ENCODE measurements at regions not wholly inside any gene's neighbourhood (a gene's known extent, or its start where the extent isn't known, plus 50 kb on each side); places are given as distances from the start of the nearest gene placed in this dataset.

DNA sequence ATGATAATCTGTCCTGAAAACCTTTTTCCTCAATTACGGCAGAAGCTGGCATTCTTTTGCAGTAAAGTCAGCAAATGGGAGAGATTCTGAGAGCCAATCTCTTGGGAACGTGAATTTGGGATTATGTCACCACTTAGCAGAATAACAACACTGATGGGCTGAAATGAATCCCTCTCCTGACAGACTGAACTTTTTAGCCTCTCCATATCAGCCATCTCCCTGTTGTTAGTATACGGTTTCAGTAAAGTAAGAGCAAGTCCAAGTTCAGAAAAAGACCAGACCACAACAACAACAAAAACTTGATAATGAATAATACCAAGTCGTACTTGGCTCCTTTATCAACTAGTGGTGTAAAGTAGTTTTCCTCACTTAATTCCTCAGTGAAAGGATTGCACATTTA is 1048.8 kb downstream of the GATA3 start:
- BruUV-seq (replicated peaks), result no TSS peak

More for the DNA sequence above, 1048.8 kb downstream of the GATA3 start:
- Histone ChIP-seq H3K4me3 (replicated peaks in 1 of 2; ENCODE audit: low read depth in 1 of 2, low read length in 2 of 2) (no peak overlapping the region), H3K4me1 (ENCODE audit: control insufficient read depth in 1 of 2, insufficient read depth in 2 of 2, low read length in 2 of 2) (no peaks in the 10 kb centered on the region), H3K9me2 (ENCODE audit: insufficient read depth) (no peaks in the 10 kb centered on the region), H3K79me2 (ENCODE audit: insufficient read depth, low read length) (no peaks in the 10 kb centered on the region), H3K4me2 (ENCODE audit: low read length) (no peak overlapping the region), H3K9ac (ENCODE audit: low read length) (no peak overlapping the region), H3K36me3 (ENCODE audit: control insufficient read depth in 1 of 2, insufficient read depth in 2 of 2, low read length in 2 of 2) (no peaks in the 10 kb centered on the region), H4K20me1 (ENCODE audit: insufficient read depth) (no peaks in the 10 kb centered on the region), H3K27me3 (ENCODE audit: insufficient read depth, low read length) (no peaks in the 10 kb centered on the region), H2AFZ (ENCODE audit: low read depth, low read length, poor library complexity, severe bottlenecking) (no peak overlapping the region), H3K27ac (ENCODE audit: low read depth, low read length) (no peak overlapping the region), H3K9me3 (ENCODE audit: control insufficient read depth in 1 of 2, insufficient read depth in 1 of 2, low read depth in 1 of 2, low read length in 2 of 2) (peaks cover 8 to 10% of the 10 kb centered on the region in 2 experiments; a peak in 2 of 4 replicates)
- intact Hi-C loops (cut with micrococcal nuclease), result no loop called here
- no peak for ATAC-seq
- POLR2A ChIA-PET, result no interaction called here
- TF ChIP-seq POLR2A (IDR thresholded peaks at IDR 0.05; ENCODE audit: borderline replicate concordance, extremely low read depth, insufficient read depth, insufficient read length) (no peak), EZH2phosphoT487 (IDR thresholded peaks at IDR 0.05; ENCODE audit: borderline replicate concordance) (no peak), POLR2AphosphoS5 (IDR thresholded peaks at IDR 0.05; ENCODE audit: low read depth, low read length) (no peak), ZFX (IDR thresholded peaks at IDR 0.05) (no peak), EGR1 (IDR thresholded peaks at IDR 0.05; ENCODE audit: low read depth) (no peak), SIN3A (IDR thresholded peaks at IDR 0.05; ENCODE audit: low read depth) (no peak)
- TF ChIP-seq, protein P1, sequence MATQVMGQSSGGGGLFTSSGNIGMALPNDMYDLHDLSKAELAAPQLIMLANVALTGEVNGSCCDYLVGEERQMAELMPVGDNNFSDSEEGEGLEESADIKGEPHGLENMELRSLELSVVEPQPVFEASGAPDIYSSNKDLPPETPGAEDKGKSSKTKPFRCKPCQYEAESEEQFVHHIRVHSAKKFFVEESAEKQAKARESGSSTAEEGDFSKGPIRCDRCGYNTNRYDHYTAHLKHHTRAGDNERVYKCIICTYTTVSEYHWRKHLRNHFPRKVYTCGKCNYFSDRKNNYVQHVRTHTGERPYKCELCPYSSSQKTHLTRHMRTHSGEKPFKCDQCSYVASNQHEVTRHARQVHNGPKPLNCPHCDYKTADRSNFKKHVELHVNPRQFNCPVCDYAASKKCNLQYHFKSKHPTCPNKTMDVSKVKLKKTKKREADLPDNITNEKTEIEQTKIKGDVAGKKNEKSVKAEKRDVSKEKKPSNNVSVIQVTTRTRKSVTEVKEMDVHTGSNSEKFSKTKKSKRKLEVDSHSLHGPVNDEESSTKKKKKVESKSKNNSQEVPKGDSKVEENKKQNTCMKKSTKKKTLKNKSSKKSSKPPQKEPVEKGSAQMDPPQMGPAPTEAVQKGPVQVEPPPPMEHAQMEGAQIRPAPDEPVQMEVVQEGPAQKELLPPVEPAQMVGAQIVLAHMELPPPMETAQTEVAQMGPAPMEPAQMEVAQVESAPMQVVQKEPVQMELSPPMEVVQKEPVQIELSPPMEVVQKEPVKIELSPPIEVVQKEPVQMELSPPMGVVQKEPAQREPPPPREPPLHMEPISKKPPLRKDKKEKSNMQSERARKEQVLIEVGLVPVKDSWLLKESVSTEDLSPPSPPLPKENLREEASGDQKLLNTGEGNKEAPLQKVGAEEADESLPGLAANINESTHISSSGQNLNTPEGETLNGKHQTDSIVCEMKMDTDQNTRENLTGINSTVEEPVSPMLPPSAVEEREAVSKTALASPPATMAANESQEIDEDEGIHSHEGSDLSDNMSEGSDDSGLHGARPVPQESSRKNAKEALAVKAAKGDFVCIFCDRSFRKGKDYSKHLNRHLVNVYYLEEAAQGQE (IDR thresholded peaks at IDR 0.05; ENCODE audit: low read depth), result no peak
- TF ChIP-seq, protein P2, sequence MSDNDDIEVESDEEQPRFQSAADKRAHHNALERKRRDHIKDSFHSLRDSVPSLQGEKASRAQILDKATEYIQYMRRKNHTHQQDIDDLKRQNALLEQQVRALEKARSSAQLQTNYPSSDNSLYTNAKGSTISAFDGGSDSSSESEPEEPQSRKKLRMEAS (IDR thresholded peaks at IDR 0.05), result no peak
- RAD21 ChIA-PET (ENCODE audit: low non-redundant PET in 1 of 2, low total read pairs in 2 of 2, uncharacterized antibody in 2 of 2, unreplicated experiment in 2 of 2), result no interaction called here
- CTCF ChIA-PET, result no interaction called here
- DNase-seq (ENCODE audit: low read depth, low spot score), result no peak

Data from HCT116 (cell line).